A549 (cell line): ENCODE measurements at regions not wholly inside any gene's neighbourhood (a gene's known extent, or its start where the extent isn't known, plus 50 kb on each side); places are given as distances from the start of the nearest gene placed in this dataset.
"Not testable (repeated sequence)": the region's sequence is repeated elsewhere in the genome, so short reads cannot be mapped to it uniquely, and the experiment has no call there.

Source experiments
- ATAC-seq, 2 experiments: fragments of 200-7000 bp in 1 of 2; fragments of >200 bp in 1 of 2; cut with Nextera tagmentation in 1 of 2; cut with Tn5 transposase in 1 of 2; 3 replicates each; pipeline versions ENCODE4 v1.8.0 to v1.9.1; 2018 to 2020; ENCODE audit warnings: mild to moderate bottlenecking in 1 of 2, moderate library complexity in 1 of 2
- CTCF ChIA-PET: fragments of 300-600 bp; sonication (Branson Sonifier 250); formaldehyde crosslinking; extraction: SDS; loops from one replicate; lab custom pipeline; 2021; ENCODE audit warnings: antibody characterized with exemption, inconsistent platforms; lab: Yijun Ruan, JAX
- POLR2A ChIA-PET: fragments of 350-600 bp; formaldehyde crosslinking; extraction: SDS; loops from one replicate; lab custom pipeline; 2021; ENCODE audit warnings: antibody characterized with exemption, inconsistent platforms; lab: Yijun Ruan, JAX
- DNase-seq, 2 experiments: peaks; one replicate each; pipeline versions ENCODE4 v3.0.0 to v3.0.0-alpha.2; 2011 to 2016; ENCODE audit warnings: low read depth in 1 of 2, low spot score in 1 of 2
- FAIRE-seq: peaks from 2 replicates; lab custom pipeline; 2011; peaks lifted over from hg19 to GRCh38; lab: Jason Lieb, UNC
- H3K27ac ChIP-seq, 2 experiments: fragments of >200 bp; sonication (Bioruptor Twin); formaldehyde crosslinking; 3 replicates each; pipeline ENCODE4 v1.5.1; 2016 to 2017
- H3K4me1 ChIP-seq: fragments of >200 bp; sonication (Bioruptor Twin); formaldehyde crosslinking; 3 replicates; pipeline ENCODE4 v1.6.1; 2016
- H3K4me2 ChIP-seq: fragments of >200 bp; sonication (Bioruptor Twin); formaldehyde crosslinking; 3 replicates; pipeline ENCODE4 v1.6.1; 2016
- H3K4me3 ChIP-seq: fragments of >200 bp; sonication (Bioruptor Twin); formaldehyde crosslinking; 3 replicates; pipeline ENCODE4 v1.5.1; 2016
- H3K9me3 ChIP-seq: fragments of >200 bp; sonication (Bioruptor Twin); formaldehyde crosslinking; 3 replicates; pipeline ENCODE4 v1.6.1; 2016
- FOSL2 ChIP-seq, 2 experiments: fragments of 450-650 bp in 1 of 2; fragments of >200 bp in 1 of 2; sonication (Bioruptor Twin) in 1 of 2; formaldehyde crosslinking; IDR thresholded peaks; 2 replicates each; pipeline versions ENCODE4 v1.5.0 to v1.6.1; 2016 to 2020; ENCODE audit warnings: mild to moderate bottlenecking in 1 of 2, moderate library complexity in 1 of 2
- RAD21 ChIP-seq, 2 experiments: fragments of >200 bp in 1 of 2; sonication (Bioruptor Twin) in 1 of 2; formaldehyde crosslinking in 1 of 2; IDR thresholded peaks in 1 of 2; conservative IDR thresholded peaks in 1 of 2; 2 replicates in 1 of 2; 3 replicates in 1 of 2; pipeline ENCODE4 v1.6.1; 2012 to 2018; ENCODE audit warnings: inconsistent platforms in 1 of 2
- WGBS: methylation state at CpG from one replicate; pipeline ENCODE4 v1.1.6; 2017; ENCODE audit errors: missing lambda C conversion rate; 5-methylcytosine and 5-hydroxymethylcytosine counted together

DNA sequence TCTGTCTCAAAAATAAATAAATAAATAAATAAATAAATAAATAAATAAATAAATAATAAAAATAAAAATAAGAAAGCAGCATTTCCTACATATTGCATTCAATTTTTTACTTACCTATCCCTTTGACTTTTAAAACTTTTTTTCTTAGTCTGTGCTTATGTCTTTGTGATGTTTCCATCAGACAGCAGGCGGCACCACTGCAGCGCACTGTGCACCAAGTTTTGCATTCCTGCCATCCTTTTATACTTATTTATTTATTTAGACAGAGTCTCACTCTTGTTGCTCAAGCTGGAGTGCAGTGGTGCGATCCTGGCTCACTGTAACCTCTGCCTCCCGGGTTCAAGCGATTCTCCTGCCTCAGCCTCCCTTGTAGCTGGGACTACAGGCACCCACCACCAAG is 132.6 kb downstream of the SPATA31A6 start:
- WGBS = 92% methylated on average over 5 of the region's 5 CpGs
- DNase-seq = peak in 1 of 2 experiments; percentile 34
- CTCF ChIA-PET, H3K4me1 ChIP-seq, H3K4me2 ChIP-seq, H3K27ac ChIP-seq, H3K9me3 ChIP-seq, FAIRE-seq, ATAC-seq, POLR2A ChIA-PET, H3K4me3 ChIP-seq: not testable (repeated sequence)
- peak in 1 of 2 experiments; percentile 30; a peak in 2 of 5 replicates for TF ChIP-seq RAD21 (conservative IDR thresholded peaks at IDR 0.05 in 1 of 2, IDR thresholded peaks at IDR 0.05 in 1 of 2)

DNA sequence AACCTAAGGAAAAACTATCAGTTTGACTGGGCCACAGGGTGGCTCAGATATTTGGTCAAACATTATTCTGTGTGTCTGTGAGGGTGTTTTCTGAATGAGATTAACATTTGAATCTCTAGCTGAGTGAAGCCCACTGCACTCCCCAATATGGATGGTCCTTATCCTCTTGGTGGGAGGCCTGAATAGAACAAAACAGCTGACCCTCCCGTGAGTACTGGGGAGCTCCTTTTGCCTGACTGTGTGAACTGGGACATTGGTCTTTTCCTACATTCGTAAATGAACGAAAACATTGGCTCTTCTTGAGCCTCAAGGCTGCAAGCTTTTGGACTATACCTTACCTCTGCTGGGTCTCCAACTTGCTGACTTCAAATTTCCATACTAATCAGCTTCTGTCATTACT is 134.2 kb downstream of the SPATA31A6 start:
- H3K27ac ChIP-seq, POLR2A ChIA-PET, DNase-seq, ATAC-seq, H3K4me3 ChIP-seq, CTCF ChIA-PET, H3K4me1 ChIP-seq, H3K4me2 ChIP-seq, FAIRE-seq, H3K9me3 ChIP-seq: not testable (repeated sequence)
- WGBS = 78% methylated on average over 3 of the region's 3 CpGs

DNA sequence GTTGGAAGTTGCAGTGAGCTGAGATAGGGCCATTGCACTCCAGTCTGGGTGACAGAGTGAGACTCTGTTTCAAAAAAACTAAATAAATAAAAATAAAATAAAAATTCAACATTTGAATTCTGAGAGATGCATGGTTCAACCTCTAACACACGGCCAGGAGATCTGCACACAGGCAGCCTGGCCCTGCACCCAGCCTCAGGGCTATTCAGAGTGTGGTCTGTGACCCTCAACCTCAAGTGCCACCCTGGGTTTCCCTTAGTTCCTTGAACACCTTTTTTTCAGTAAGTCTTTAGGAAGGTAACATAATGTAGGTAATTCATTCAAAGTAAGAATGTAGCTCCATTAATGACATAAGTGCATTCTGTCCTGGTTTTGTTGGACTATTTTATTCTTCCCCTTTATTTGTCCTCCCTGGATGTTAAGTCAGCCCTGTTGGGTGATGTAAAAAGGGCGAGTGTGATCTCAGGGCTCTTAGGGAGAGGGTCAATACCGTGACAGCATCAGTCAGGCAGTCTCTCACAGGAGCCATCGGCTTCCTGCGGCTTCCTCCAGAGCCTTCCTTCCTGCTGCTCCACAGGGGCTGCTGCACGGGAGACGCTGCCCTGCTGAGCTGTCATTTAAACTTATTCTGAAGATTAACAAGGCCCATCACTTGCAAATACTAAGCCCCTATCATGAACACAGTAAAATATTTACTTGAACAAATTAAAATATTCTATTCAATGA is 139.8 kb downstream of the SPATA31A6 start:
- CTCF ChIA-PET, H3K4me2 ChIP-seq, FAIRE-seq, H3K9me3 ChIP-seq, POLR2A ChIA-PET, H3K4me3 ChIP-seq: not testable (repeated sequence)
- ATAC-seq (peak; percentile 41 to 75; a peak in 3 of 6 replicates), DNase-seq (peak in 1 of 2 experiments; percentile 19)
- H3K4me1 ChIP-seq = peaks cover 13% of the 10 kb centered on the region; the same call in 2 of the 3 replicates
- peak overlapping the region in 1 of 2 experiments; percentile 36; a peak in 1 of 6 replicates for H3K27ac ChIP-seq
- 43% methylated on average over 7 of the region's 7 CpGs for WGBS

DNA sequence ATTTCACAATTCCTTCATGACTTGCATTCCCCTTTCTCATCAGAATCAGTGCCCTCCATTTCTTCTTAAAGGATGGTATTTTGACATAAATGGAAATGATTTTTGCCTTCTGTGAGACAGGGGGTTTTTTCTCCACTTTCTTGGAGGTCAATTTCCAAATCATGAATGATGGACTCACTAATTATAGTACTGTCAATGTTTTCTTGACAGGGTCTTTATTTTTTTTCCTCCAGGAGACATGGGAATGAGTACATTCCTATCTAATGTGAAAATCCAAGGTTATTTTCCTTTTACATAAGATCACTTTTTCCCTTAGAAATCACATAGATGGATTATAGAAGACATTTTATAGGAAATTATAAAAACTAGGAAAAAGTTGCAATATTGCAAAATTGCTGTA is 141.7 kb downstream of the SPATA31A6 start:
- H3K9me3 ChIP-seq, ATAC-seq, H3K27ac ChIP-seq, DNase-seq, H3K4me3 ChIP-seq, CTCF ChIA-PET, H3K4me2 ChIP-seq, FAIRE-seq, POLR2A ChIA-PET: not testable (repeated sequence)
- peaks cover 13% of the 10 kb centered on the region; the same call in 2 of the 3 replicates for H3K4me1 ChIP-seq

GRCh38 chr9:42325561-42325960 is 142.1 kb downstream of the SPATA31A6 start:
- H3K4me2 ChIP-seq, POLR2A ChIA-PET, ATAC-seq, FAIRE-seq, H3K27ac ChIP-seq, CTCF ChIA-PET, H3K9me3 ChIP-seq, H3K4me3 ChIP-seq, DNase-seq: not testable (repeated sequence)
- WGBS = 26% methylated on average over 2 of the region's 2 CpGs
- H3K4me1 ChIP-seq = peaks cover 13% of the 10 kb centered on the region; the same call in 2 of the 3 replicates

- CTCF ChIA-PET, H3K9me3 ChIP-seq, DNase-seq, ATAC-seq, H3K4me3 ChIP-seq, POLR2A ChIA-PET, H3K4me2 ChIP-seq, FAIRE-seq, H3K27ac ChIP-seq: not testable (repeated sequence)
- H3K4me1 ChIP-seq = peaks cover 13% of the 10 kb centered on the region; the same call in 2 of the 3 replicates
- WGBS = 87% methylated on average over 2 of the region's 2 CpGs
These were observed 143.0 kb downstream of the SPATA31A6 start for GRCh38 chr9:42326482-42326881.

DNA sequence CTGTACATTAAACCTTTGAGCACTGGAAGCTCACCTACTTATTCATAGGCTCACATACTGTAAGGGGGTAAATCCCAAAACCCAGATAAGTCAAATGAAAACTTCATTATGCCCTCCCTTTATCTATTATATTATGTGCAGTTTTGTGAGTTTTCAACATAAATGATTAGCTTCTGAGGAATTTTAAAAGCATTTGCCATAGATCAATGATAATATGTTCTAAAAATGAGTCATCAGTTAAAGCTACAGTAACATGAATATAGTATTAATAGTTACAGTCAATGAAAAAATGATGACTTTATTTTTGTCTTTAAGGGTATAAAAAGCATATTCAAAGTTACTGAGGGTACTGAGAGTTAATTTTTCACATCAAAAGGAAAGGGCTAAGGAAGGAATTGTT is 151.9 kb downstream of the SPATA31A6 start:
- DNase-seq; CTCF ChIA-PET; H3K27ac ChIP-seq; ATAC-seq; FAIRE-seq; H3K9me3 ChIP-seq; H3K4me2 ChIP-seq; POLR2A ChIA-PET; H3K4me3 ChIP-seq; TF ChIP-seq FOSL2 (IDR thresholded peaks at IDR 0.05): not testable (repeated sequence)
- TF ChIP-seq FOSL2 (CRISPR knock-in tag; IDR thresholded peaks at IDR 0.05) = peak; percentile 68
- peaks cover 13% of the 10 kb centered on the region; the same call in 1 of the 3 replicates for H3K4me1 ChIP-seq

DNA sequence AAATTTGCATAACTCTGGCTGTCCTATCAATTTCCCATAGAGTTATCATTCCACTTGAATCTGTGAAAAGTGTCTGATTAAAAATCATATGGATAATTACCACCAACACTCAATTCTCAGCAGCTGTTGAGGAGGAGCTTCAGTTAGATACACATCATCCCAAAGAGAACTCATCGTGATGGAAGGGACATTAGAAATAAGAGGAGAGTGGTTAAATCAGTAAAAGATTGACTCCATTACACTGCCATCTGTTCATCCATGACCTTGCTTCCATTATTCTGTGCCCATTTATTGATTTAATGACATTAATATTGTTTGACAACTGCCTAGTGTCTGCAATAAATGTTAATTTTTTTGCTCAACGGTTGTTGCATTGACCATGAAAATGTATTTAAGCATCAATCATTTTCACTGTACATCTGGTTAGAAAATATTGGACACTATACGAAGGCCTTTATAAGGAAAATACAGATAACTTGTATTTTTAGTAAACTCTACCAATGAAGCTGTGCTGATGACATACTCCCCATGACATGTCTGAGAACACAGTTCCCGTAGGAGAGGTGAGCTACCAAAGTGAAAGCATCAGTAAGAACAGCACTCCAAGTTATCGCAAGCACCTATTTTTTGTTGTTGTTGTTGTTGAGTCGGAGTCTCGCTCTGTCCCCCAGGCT is 152.7 kb downstream of the SPATA31A6 start:
- DNase-seq, H3K9me3 ChIP-seq, FAIRE-seq, H3K4me3 ChIP-seq, CTCF ChIA-PET, H3K4me2 ChIP-seq, POLR2A ChIA-PET, ATAC-seq, H3K27ac ChIP-seq: not testable (repeated sequence)
- H3K4me1 ChIP-seq = peaks cover 14% of the 10 kb centered on the region; the same call in 1 of the 3 replicates
- WGBS = 77% methylated on average over 7 of the region's 7 CpGs
